ENCODE measurements at regions not wholly inside any gene's neighbourhood (a gene's known extent, or its start where the extent isn't known, plus 50 kb on each side); places are given as distances from the start of the nearest gene placed in this dataset.

DNA sequence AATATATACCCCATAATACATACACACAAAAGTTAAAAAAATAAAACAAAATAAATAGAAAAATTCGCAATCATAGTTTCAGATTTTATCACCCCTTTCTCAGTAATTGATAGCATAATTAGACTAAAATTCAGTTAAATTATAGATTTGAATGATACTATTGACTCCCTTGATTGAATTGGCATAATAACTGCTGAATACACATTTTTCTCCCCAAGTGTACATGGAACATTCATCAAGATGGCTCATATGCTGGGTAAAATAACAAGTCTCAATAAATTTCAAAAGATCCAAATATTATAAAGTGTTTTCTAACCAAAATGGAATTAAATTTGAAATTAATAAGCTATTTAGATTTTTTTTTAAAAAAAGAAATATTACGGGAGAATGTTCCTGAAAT lies 616.1 kb downstream of the MAFB start:
- Histone ChIP-seq H3K27ac (ENCODE audit: insufficient read depth, low read length, poor library complexity, severe bottlenecking) (no peak overlapping the region), H3K36me3 (ENCODE audit: control insufficient read depth, insufficient read depth, low read length) (no peaks in the 10 kb centered on the region), H3K9me3 (ENCODE audit: control insufficient read depth in 2 of 2, low read length in 2 of 2) (no peaks in the 10 kb centered on the region), H3K4me1 (ENCODE audit: control insufficient read depth, insufficient read depth, low read length, poor library complexity, severe bottlenecking) (no peaks in the 10 kb centered on the region), H3K4me3 (ENCODE audit: low read depth, low read length) (no peak overlapping the region), H3K27me3 (ENCODE audit: control insufficient read depth, insufficient read depth, low read length) (no peaks in the 10 kb centered on the region)
- Mint-ChIP-seq H3K36me3 (no peaks in the 10 kb centered on the region), H3K9me3 (peaks cover 1 to 6% (median 3%) of the 10 kb centered on the region in 7 donors), H3K4me3 (no peak overlapping the region), H3K27ac (no peak overlapping the region), H3K27me3 (no peaks in the 10 kb centered on the region), H3K4me1 (no peaks in the 10 kb centered on the region)
- no peak for ATAC-seq (ENCODE audit: low read depth in 2 of 2)
- no peak for DNase-seq

GRCh38 chr20:40056171-40056570 lies 632.9 kb downstream of the MAFB start:
- DNase-seq, result no peak
- H3K27me3 Mint-ChIP-seq, result no peaks in the 10 kb centered on the region
- H3K36me3 Mint-ChIP-seq, result no peaks in the 10 kb centered on the region
- no peaks in the 10 kb centered on the region for H3K27me3 ChIP-seq (ENCODE audit: control insufficient read depth, insufficient read depth, low read length)
- H3K36me3 ChIP-seq (ENCODE audit: control insufficient read depth, insufficient read depth, low read length), result no peaks in the 10 kb centered on the region
- no peak overlapping the region for H3K27ac ChIP-seq (ENCODE audit: insufficient read depth, low read length, poor library complexity, severe bottlenecking)
- H3K9me3 Mint-ChIP-seq, result peaks cover 1 to 7% (median 6%) of the 10 kb centered on the region in 7 donors
- no peaks in the 10 kb centered on the region for H3K4me1 Mint-ChIP-seq
- H3K9me3 ChIP-seq (ENCODE audit: control insufficient read depth in 2 of 2, low read length in 2 of 2), result no peaks in the 10 kb centered on the region
- no peaks in the 10 kb centered on the region for H3K4me1 ChIP-seq (ENCODE audit: control insufficient read depth, insufficient read depth, low read length, poor library complexity, severe bottlenecking)
- no peak overlapping the region for H3K4me3 Mint-ChIP-seq
- ATAC-seq (ENCODE audit: low read depth in 2 of 2), result no peak
- no peak overlapping the region for H3K4me3 ChIP-seq (ENCODE audit: low read depth, low read length)
- no peak overlapping the region for H3K27ac Mint-ChIP-seq

DNA sequence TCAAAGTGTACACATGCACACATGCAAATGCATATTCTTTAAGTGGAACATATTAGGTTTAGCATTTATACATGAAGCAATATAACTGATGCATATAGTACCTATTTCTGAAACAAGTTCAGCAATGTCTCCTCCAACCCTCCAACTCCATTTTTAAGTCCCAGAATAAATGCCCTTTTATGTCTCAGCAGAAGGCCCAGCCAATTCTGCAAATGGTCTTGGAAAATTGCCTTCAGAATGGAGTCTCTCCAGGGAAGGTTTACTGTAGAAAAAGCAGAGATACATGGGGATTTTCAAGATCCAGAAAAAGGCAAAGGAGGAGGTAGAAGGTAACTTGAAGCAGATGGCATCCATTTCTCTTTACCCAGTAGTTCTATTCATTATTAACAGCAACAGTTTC lies 633.3 kb downstream of the MAFB start:
- DNase-seq (no peak), ATAC-seq (ENCODE audit: low read depth in 2 of 2) (no peak)
- Mint-ChIP-seq H3K4me3 (no peak overlapping the region), H3K36me3 (no peaks in the 10 kb centered on the region), H3K27me3 (no peaks in the 10 kb centered on the region), H3K9me3 (peaks cover 1 to 7% (median 5%) of the 10 kb centered on the region in 7 donors), H3K27ac (no peak overlapping the region), H3K4me1 (no peaks in the 10 kb centered on the region)
- Histone ChIP-seq H3K4me3 (ENCODE audit: low read depth, low read length) (no peak overlapping the region), H3K36me3 (ENCODE audit: control insufficient read depth, insufficient read depth, low read length) (no peaks in the 10 kb centered on the region), H3K27ac (ENCODE audit: insufficient read depth, low read length, poor library complexity, severe bottlenecking) (no peak overlapping the region), H3K4me1 (ENCODE audit: control insufficient read depth, insufficient read depth, low read length, poor library complexity, severe bottlenecking) (no peaks in the 10 kb centered on the region), H3K9me3 (ENCODE audit: control insufficient read depth in 2 of 2, low read length in 2 of 2) (no peaks in the 10 kb centered on the region), H3K27me3 (ENCODE audit: control insufficient read depth, insufficient read depth, low read length) (no peaks in the 10 kb centered on the region)

DNA sequence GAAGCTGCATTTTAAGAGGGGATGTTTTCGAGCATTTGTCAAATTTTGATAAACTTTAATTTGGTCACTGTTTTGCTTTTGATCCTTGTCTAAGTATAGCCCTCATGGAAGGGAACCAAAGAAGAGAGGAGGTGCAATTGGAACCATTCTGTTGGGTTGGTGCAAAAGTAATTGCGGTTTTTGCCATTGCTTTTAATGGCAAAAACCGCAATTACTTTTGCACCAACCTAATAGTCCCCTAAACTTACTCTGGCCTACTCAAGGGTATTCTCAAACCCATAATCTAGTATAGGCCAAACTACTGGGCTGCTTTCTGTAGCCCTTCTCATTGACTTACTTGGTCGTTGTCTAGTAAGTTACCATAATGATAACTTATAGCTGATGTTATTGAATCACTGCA lies 634.7 kb downstream of the MAFB start:
- no peak for DNase-seq
- Mint-ChIP-seq H3K27ac (no peak overlapping the region), H3K9me3 (peaks cover 1 to 6% (median 4%) of the 10 kb centered on the region in 7 donors), H3K36me3 (no peaks in the 10 kb centered on the region), H3K4me3 (no peak overlapping the region), H3K4me1 (no peaks in the 10 kb centered on the region), H3K27me3 (no peaks in the 10 kb centered on the region)
- no peaks in the 10 kb centered on the region for H3K9me3 ChIP-seq (ENCODE audit: control insufficient read depth in 2 of 2, low read length in 2 of 2)
- ATAC-seq (ENCODE audit: low read depth in 2 of 2), result no peak
- H3K36me3 ChIP-seq (ENCODE audit: control insufficient read depth, insufficient read depth, low read length), result no peaks in the 10 kb centered on the region
- H3K27ac ChIP-seq (ENCODE audit: insufficient read depth, low read length, poor library complexity, severe bottlenecking), result no peak overlapping the region
- H3K27me3 ChIP-seq (ENCODE audit: control insufficient read depth, insufficient read depth, low read length), result no peaks in the 10 kb centered on the region
- H3K4me1 ChIP-seq (ENCODE audit: control insufficient read depth, insufficient read depth, low read length, poor library complexity, severe bottlenecking), result no peaks in the 10 kb centered on the region
- no peak overlapping the region for H3K4me3 ChIP-seq (ENCODE audit: low read depth, low read length)

DNA sequence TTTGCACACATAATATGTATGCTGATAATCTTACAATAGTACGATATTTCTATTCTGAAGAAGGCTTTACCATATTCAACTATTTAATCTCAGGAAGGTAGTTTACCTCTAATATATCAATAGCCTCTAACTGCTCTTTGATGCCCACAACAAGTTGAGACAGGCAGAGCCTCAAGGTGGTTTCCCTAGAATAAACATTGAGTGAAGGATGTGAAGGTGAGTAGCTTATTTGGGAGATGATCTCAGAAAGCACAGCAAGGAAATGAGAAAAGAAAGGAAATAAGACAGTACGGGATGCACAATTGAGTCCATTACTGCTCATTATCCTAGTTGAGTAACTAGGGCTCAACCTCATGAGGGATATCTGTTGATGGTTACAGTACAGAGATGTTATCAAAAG lies 638.4 kb downstream of the MAFB start:
- Mint-ChIP-seq H3K36me3 (no peaks in the 10 kb centered on the region), H3K4me3 (no peak overlapping the region), H3K4me1 (no peaks in the 10 kb centered on the region), H3K9me3 (peaks cover 0 to 6% (median 4%) of the 10 kb centered on the region in 7 donors), H3K27me3 (no peaks in the 10 kb centered on the region), H3K27ac (no peak overlapping the region)
- Histone ChIP-seq H3K4me3 (ENCODE audit: low read depth, low read length) (no peak overlapping the region), H3K27ac (ENCODE audit: insufficient read depth, low read length, poor library complexity, severe bottlenecking) (no peak overlapping the region), H3K36me3 (ENCODE audit: control insufficient read depth, insufficient read depth, low read length) (no peaks in the 10 kb centered on the region), H3K9me3 (ENCODE audit: control insufficient read depth in 2 of 2, low read length in 2 of 2) (no peaks in the 10 kb centered on the region), H3K27me3 (ENCODE audit: control insufficient read depth, insufficient read depth, low read length) (no peaks in the 10 kb centered on the region), H3K4me1 (ENCODE audit: control insufficient read depth, insufficient read depth, low read length, poor library complexity, severe bottlenecking) (no peaks in the 10 kb centered on the region)
- ATAC-seq (ENCODE audit: low read depth in 2 of 2) (no peak), DNase-seq (no peak)

GRCh38 chr20:40049854-40050253 lies 639.2 kb downstream of the MAFB start:
- Histone ChIP-seq H3K27ac (ENCODE audit: insufficient read depth, low read length, poor library complexity, severe bottlenecking) (no peak overlapping the region), H3K9me3 (ENCODE audit: control insufficient read depth in 2 of 2, low read length in 2 of 2) (no peaks in the 10 kb centered on the region), H3K4me1 (ENCODE audit: control insufficient read depth, insufficient read depth, low read length, poor library complexity, severe bottlenecking) (no peaks in the 10 kb centered on the region), H3K36me3 (ENCODE audit: control insufficient read depth, insufficient read depth, low read length) (no peaks in the 10 kb centered on the region), H3K27me3 (ENCODE audit: control insufficient read depth, insufficient read depth, low read length) (no peaks in the 10 kb centered on the region), H3K4me3 (ENCODE audit: low read depth, low read length) (no peak overlapping the region)
- ATAC-seq (ENCODE audit: low read depth in 2 of 2) (no peak), DNase-seq (no peak)
- Mint-ChIP-seq H3K36me3 (no peaks in the 10 kb centered on the region), H3K27ac (no peak overlapping the region), H3K27me3 (no peaks in the 10 kb centered on the region), H3K4me3 (no peak overlapping the region), H3K9me3 (peaks cover 0 to 6% (median 4%) of the 10 kb centered on the region in 7 donors), H3K4me1 (no peaks in the 10 kb centered on the region)

- ATAC-seq (ENCODE audit: low read depth in 2 of 2), result no peak
- Histone ChIP-seq H3K27ac (ENCODE audit: insufficient read depth, low read length, poor library complexity, severe bottlenecking) (no peak overlapping the region), H3K9me3 (ENCODE audit: control insufficient read depth in 2 of 2, low read length in 2 of 2) (no peaks in the 10 kb centered on the region), H3K4me3 (ENCODE audit: low read depth, low read length) (no peak overlapping the region), H3K36me3 (ENCODE audit: control insufficient read depth, insufficient read depth, low read length) (no peaks in the 10 kb centered on the region), H3K4me1 (ENCODE audit: control insufficient read depth, insufficient read depth, low read length, poor library complexity, severe bottlenecking) (no peaks in the 10 kb centered on the region), H3K27me3 (ENCODE audit: control insufficient read depth, insufficient read depth, low read length) (no peaks in the 10 kb centered on the region)
- H3K27me3 Mint-ChIP-seq, result no peaks in the 10 kb centered on the region
- peaks cover 0 to 3% (median 0%) of the 10 kb centered on the region in 7 donors for H3K9me3 Mint-ChIP-seq
- H3K27ac Mint-ChIP-seq, result no peak overlapping the region
- no peak for DNase-seq
- H3K36me3 Mint-ChIP-seq, result no peaks in the 10 kb centered on the region
- H3K4me3 Mint-ChIP-seq, result no peak overlapping the region
- no peaks in the 10 kb centered on the region for H3K4me1 Mint-ChIP-seq
Measured at GRCh38 chr20:40046703-40047102, 642.3 kb downstream of the MAFB start.

GRCh38 chr20:40037511-40037910 lies 651.5 kb downstream of the MAFB start:
- H3K9me3 Mint-ChIP-seq, result peaks cover 0 to 3% (median 0%) of the 10 kb centered on the region in 7 donors
- no peak overlapping the region for H3K27ac ChIP-seq (ENCODE audit: insufficient read depth, low read length, poor library complexity, severe bottlenecking)
- H3K27me3 ChIP-seq (ENCODE audit: control insufficient read depth, insufficient read depth, low read length), result no peaks in the 10 kb centered on the region
- no peaks in the 10 kb centered on the region for H3K9me3 ChIP-seq (ENCODE audit: control insufficient read depth in 2 of 2, low read length in 2 of 2)
- no peak overlapping the region for H3K27ac Mint-ChIP-seq
- no peaks in the 10 kb centered on the region for H3K4me1 ChIP-seq (ENCODE audit: control insufficient read depth, insufficient read depth, low read length, poor library complexity, severe bottlenecking)
- DNase-seq, result no peak
- no peaks in the 10 kb centered on the region for H3K27me3 Mint-ChIP-seq
- H3K4me3 Mint-ChIP-seq, result no peak overlapping the region
- ATAC-seq (ENCODE audit: low read depth in 2 of 2), result no peak
- H3K4me1 Mint-ChIP-seq, result no peaks in the 10 kb centered on the region
- no peak overlapping the region for H3K4me3 ChIP-seq (ENCODE audit: low read depth, low read length)
- no peaks in the 10 kb centered on the region for H3K36me3 ChIP-seq (ENCODE audit: control insufficient read depth, insufficient read depth, low read length)
- H3K36me3 Mint-ChIP-seq, result no peaks in the 10 kb centered on the region

All from CD4-positive, CD25-positive, alpha-beta regulatory T cell (primary cell).